ENCODE measurements at regions not wholly inside any gene's neighbourhood (a gene's known extent, or its start where the extent isn't known, plus 50 kb on each side); places are given as distances from the start of the nearest gene placed in this dataset.
"Not testable (repeated sequence)": the region's sequence is repeated elsewhere in the genome, so short reads cannot be mapped to it uniquely, and the experiment has no call there.

- DNase-seq: no peak
These were observed 546.3 kb downstream of the RAB38 start for GRCh38 chr11:87628957-87629356.

DNA sequence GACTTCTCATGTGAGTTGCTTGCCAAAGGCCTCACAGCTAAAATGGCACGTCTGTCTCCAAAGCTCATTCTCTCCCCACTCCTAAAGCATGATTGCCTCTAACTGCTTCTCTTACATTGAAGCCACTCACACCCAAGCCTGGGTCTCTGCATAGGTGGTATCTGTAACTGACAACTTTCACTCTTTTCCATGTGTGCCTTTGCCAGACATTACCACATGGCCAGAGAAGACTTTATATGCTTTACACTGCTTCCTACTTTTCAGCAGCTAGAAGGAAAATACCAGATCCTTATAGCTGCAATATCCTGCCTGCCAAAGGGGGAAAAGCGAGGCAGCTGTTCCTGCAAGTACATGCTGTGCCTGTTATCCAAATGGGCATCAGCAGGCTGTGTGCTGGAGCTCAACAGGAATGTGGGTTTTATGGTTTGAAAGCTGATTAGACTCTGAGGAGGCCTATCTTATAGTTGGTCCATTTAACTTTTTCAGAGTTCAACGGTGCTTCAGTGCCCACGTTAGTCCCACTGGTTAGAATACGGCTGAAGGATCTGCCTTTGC is 547.1 kb downstream of the RAB38 start:
- no peak for DNase-seq

GRCh38 chr11:87623531-87624365 is 551.5 kb downstream of the RAB38 start:
- not testable (repeated sequence) for DNase-seq

GRCh38 chr11:87616511-87616910 is 558.7 kb downstream of the RAB38 start:
- DNase-seq: no peak

DNA sequence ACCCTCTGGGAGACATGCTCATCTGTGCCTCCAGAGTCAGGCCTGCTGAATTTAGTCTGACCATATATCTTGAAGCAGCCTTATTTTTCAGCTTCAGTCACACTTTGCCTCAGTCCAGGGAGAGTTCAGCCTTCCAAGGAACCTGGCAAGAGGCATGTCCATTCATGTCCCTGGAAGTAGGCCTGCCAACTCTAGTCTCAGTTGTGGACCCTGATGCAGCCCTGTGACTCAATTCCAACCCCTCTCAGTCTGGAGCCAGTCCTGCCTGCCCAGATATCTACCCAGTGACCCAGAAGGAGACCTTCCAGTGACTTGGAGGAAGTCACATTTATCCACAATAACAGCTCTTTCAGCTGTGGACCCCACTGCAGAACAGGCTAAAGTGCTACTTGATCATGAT is 566.6 kb downstream of the TMEM135 start:
- no peak for DNase-seq

GRCh38 chr11:87603887-87604286 is 566.2 kb downstream of the TMEM135 start:
- no peak for DNase-seq

DNA sequence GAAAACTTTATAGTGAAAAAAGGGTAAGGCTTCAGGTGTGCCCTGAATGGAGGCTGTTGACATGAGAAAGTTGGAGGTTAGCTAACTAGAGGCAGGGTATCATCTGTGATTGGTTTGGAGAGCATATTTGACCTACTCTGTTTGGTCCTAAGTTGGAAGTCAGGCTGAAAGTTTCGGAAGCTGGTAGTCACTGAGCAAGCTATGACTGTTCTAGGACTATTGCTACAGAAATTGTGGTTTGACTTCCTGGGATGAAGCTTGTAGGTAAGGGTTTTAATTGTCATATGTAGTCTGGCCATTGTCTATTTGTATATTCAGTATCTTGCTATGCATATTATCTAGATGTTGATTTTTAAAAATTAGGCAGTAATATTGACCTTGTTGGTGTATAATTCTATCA is 565.0 kb downstream of the TMEM135 start:
- DNase-seq: no peak

DNA sequence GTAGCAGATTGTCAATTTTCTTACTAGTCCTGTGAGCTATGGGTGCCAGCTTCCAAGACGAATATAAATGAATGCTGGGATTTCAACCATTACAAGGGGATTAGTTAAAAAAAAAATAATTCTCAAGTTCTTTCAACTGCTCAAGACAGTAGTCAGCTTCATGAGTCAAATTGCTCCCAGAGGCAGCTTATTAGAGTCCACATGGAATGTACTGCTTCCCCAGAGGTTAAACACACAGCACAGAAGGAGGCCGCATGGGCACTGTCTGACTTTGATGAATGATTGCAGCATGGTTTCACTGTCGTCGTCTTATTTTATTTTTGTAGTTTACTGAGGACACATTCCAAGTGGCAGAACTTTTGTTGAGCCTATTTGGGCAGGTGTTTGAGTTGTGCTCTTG is 563.2 kb downstream of the TMEM135 start:
- DNase-seq: peak; percentile 2

DNA sequence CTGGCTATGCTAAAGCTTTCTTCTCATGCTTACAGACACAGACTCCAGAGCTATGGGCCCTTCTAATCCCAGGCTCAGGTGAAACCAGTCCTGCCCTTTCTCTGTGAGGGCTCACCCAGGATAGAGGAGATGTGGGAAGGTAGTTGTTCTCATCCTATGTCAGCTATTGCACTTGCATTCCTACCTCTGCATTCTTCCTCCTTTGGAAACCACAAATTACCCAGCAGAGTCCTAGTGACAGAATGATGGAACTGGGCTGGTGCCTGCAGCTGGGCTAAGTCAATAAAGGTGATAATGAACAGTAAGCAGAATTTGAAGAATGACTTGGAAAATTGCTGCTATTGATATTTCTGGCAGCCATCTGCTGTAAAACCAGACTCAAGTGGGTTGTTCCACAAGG is 560.0 kb downstream of the TMEM135 start:
- no peak for DNase-seq

DNA sequence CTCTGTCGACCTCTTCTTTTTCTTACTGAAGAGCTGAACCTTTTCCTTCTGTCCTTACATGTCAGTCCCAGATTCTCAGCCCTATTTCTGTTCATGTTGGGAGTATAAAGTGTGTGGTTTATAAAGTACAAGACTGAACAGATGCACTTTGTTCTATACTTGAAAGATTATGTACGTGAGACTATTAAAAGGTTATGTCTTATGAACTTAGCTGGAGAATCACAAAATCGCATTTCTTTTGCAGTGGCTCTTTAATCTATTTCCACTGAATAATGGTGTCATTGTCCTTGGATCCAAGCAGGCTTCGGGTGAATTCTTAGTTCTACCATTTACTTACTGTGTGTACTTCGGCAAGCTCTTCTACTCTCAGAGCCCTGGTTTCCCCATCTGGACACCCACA is 558.4 kb downstream of the TMEM135 start:
- DNase-seq: no peak

DNA sequence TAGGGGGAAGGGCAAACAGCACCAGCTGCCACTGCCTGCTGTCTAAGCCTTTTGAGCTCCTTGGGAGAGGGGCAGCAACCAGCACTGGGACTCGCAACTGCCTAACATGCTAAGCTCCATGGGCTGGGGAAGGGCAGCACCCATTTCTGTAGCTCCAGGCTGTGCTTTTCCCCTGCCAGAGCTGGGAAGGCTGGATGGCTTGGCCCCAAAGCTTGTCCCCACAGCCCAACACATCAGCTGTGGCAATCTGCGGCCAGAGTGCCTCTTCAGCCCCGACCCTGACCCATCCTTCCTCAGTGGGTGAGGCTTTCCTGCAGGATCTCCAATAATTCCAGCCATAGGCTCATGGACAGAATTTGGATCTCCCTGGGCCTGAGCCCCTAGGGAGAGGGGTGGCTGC is 551.3 kb downstream of the TMEM135 start:
- DNase-seq: no peak

DNA sequence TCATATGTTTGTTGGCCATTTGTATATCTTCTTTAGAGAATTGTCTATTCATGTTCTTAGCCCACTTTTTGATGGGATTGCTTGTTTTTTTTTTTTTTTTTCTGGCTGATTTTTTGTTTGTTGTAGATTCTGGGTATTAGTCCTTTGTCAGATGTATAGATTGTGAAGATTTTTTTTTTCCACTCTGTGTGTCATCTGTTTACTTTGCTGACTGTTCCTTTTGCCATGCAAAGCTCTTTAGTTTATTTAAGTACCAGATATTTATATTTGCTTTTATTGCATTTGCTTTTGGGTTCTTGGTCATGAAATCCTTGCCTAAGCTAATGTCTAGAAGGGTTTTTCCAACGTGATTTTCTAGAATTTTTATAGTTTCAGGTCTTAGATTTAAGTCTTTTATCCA is 547.9 kb downstream of the TMEM135 start:
- DNase-seq: not testable (repeated sequence)

DNA sequence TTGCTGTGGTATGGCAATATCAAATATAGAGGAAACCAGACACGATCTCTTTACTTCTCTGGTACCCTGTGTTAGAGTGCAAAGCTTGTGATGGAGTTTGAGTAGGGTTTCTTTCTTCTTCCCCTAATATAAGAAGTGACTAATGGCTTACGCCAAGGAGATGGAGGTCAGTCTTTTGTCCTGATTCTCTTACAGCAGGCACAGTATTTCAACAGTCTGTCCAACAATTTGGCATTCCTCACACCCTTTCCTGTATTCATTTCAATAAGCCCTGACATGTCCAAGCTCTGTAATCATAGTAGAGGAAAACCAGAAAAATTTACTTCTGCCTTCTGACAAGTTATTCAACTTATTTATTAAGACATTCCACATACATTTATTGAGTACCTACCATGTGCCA is 546.2 kb downstream of the TMEM135 start:
- no peak for DNase-seq

DNA sequence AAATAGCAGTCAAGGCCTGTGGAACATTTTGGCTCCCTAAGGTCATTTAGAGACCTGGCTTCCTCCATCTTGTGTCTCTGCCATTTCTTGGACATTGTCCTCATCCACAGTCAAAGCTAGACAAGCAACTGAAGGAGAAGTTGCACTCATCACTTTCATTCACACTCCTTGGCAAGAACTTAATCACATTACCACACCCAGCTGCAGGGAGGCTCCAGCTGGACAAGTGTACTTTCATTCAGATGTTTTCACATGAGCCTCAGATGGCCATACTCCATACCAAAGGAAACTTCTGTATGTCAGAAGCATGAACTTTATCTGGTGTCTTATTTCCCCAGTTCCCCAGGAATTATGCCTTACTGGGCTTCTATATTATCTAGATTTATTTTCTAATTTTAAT is 537.4 kb downstream of the TMEM135 start:
- no peak for DNase-seq

DNA sequence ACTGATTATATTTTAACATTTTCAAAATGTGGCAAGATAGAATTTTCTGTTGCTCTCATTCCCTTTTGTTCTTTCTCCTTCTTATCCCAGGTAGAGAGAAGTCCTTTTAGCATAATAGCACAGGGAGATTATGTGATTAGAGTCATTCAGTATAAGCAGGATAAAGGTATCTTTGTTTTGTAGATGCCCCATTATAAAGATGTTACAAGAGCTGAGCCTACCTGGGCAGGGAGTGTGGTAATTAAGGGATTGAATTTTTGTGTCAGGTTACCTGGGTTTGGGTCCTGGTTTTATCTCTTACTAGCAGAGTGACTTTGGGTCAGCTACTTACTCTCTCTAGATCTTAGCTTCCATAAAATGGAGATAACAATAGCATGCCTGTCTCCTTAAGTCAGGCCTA is 536.5 kb downstream of the TMEM135 start:
- DNase-seq: no peak

DNA sequence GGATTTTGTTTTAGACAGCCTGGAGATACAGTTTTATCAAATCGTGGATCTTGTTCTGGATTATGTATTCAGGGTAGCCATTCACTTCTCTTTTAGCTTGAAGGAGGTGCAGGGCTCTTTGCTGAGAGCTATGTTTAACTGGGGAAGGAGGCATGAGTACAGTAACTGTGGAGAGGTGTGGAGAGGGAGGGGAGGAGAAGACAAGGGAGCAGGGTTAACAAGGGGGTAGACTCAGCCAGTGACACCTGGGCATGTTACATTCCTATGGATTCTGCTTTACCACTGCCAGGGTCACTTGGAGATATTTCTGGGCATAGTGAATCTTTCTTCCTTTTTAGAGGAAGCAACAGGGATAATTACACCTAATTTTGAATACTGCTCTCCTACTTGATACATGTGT is 536.0 kb downstream of the TMEM135 start:
- no peak for DNase-seq

- DNase-seq: no peak
These were observed 535.1 kb downstream of the TMEM135 start for GRCh38 chr11:87572881-87573280.

GRCh38 chr11:87560352-87560751 is 522.6 kb downstream of the TMEM135 start:
- no peak for DNase-seq

DNA sequence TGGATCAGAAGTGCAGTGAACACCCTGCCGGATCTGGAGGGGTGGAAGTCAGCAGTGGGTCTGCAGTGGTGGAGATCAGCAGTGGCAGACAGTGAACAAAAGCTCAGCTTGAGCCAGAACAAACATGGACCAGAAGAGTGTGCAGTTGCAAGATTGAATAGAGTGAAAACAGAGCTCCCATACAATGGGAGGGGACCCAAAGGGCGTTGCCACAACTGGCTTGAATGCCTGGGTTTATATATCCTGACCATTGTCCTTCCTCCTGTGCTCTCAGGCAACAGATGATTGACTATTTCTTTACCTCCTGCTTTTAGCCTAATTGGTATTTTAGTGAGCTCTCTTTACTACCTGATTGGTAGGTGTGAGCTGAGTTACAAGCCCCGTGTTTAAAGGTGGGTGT is 522.1 kb downstream of the TMEM135 start:
- DNase-seq: not testable (repeated sequence)

DNA sequence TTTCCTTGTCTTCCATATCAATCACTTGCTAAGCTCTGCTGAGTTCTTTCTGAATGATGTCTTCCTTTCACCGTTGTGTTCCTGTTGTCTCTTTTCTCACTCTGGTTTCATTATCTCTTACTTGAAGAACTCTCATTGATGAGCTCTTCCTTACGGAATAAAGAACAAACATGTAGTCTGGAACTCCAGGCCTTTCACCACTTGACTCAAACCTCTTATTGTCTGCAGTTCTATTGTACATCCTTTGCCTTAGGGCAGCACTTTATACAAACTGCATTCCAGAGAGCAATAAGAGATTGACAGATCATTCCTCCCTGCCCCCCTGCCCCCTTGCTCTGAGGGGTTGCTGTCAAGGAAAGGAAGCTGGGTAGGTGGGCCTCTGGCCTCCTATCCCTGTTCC is 517.4 kb downstream of the TMEM135 start:
- DNase-seq: no peak

- no peak for DNase-seq
These were observed 511.1 kb downstream of the TMEM135 start for GRCh38 chr11:87548797-87549196.

GRCh38 chr11:87545858-87546257 is 508.1 kb downstream of the TMEM135 start:
- DNase-seq: no peak

- no peak for DNase-seq
These were observed 501.9 kb downstream of the TMEM135 start for GRCh38 chr11:87539596-87539995.

- DNase-seq: no peak
These were observed 498.8 kb downstream of the TMEM135 start for GRCh38 chr11:87536565-87536964.

GRCh38 chr11:87536016-87536415 is 498.3 kb downstream of the TMEM135 start:
- no peak for DNase-seq

All from fibroblast of upper back skin (primary cell).